GF-D8 (cell line): ENCODE measurements at regions not wholly inside any gene's neighbourhood (a gene's known extent, or its start where the extent isn't known, plus 50 kb on each side); places are given as distances from the start of the nearest gene placed in this dataset.

ENCODE experiments used
- DNase-seq: peaks from one replicate; lab custom pipeline; 2025; lab: John Stamatoyannopoulos, UW

- no peak for DNase-seq
Measured at GRCh38 chr6:169378620-169379381, 125.2 kb upstream of the THBS2 start.

- no peak for DNase-seq
Measured at GRCh38 chr6:169376458-169376857, 122.8 kb upstream of the THBS2 start.

- no peak for DNase-seq
Measured at GRCh38 chr6:169372589-169372988, 118.9 kb upstream of the THBS2 start.

DNA sequence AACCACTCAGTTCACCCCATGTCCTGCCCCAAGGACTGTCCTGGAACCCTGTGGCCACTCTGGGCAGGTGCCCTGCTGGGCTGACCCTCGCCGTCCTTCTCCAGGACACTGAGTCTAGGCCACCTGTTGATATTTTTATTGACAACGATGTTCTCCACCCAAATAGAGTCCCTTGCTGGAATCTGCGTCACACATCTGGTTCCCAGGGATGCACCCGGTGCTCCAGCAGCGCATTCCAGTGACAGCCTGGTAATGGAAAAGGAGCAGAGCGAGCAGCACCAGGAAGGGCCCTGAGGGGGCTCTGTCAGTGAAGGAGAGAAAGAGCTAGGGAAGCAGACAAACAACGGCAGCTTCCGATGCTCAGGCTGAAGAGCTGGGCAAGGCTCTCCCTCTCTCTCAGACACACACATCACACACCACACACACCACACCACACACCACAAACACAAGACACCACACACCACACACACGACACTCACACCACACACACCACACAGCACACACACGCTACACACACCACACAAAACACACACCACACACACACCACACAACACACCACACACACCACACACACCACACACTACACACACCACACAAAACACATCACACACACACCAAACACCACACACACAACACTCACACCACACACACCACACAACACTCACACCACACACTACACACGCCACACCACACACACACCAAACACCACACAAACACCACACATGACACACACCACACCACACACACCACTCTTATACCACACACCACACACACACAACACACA is 117.9 kb upstream of the THBS2 start:
- DNase-seq = no peak

GRCh38 chr6:169370666-169371343 is 117.2 kb upstream of the THBS2 start:
- DNase-seq = no peak

DNA sequence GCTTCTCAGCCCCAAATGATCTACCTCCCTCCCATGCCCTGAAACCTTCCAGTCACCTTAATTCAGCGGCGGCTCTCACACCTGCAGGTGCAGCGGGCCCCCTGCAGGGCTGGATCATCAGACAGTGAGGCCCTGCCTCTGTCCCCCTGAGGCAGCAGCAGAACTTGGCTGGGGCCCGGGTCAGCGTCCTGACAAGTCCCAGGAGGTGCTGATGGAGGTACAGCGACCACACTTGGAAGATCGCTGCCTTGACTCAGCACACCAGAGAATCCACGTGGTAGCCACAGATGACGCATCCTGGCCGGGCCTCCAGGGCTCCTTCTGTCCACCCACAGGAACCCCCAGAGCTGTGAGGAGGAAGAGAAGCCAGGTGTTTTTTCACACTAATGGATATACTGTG is 116.4 kb upstream of the THBS2 start:
- no peak for DNase-seq

DNA sequence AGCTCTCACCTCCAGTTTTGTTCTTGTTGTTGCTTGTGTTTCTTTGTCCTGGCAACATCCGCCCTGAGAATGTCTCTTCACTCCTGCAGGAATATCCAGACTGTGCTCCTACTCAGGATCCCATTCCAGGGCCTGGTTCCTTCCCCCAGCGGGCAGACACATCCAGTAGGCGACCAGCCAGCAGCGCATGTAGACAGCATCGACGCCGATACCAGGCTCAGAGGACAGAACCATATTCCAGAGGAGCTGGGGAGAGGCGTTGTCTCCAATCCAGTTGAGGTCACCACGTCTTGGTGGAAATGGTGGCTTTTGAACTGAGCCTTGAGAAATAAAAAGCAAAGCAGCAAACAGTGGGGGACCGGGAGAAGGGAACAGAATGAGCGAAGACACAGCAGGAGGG is 114.6 kb upstream of the THBS2 start:
- no peak for DNase-seq

DNA sequence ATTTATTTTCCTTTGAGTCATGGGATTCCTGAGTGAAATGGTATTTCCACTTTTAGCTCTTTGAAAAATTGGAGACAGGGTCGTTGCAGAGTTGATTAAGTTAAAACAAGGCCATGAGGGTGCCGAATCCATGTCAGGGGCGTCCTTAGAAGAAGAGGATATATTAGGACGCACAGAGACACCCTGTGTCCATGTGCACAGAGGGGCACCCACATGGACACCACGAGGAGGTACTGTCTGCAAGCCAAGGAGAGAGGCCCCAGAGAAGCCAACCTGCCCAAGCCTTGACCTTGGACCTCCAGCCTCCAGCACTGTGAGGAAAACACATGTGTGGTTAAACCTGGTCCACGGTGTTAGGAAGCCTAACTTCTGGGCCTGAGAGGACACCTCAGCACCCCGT is 113.9 kb upstream of the THBS2 start:
- no peak for DNase-seq

GRCh38 chr6:169366258-169366901 is 112.7 kb upstream of the THBS2 start:
- no peak for DNase-seq

DNA sequence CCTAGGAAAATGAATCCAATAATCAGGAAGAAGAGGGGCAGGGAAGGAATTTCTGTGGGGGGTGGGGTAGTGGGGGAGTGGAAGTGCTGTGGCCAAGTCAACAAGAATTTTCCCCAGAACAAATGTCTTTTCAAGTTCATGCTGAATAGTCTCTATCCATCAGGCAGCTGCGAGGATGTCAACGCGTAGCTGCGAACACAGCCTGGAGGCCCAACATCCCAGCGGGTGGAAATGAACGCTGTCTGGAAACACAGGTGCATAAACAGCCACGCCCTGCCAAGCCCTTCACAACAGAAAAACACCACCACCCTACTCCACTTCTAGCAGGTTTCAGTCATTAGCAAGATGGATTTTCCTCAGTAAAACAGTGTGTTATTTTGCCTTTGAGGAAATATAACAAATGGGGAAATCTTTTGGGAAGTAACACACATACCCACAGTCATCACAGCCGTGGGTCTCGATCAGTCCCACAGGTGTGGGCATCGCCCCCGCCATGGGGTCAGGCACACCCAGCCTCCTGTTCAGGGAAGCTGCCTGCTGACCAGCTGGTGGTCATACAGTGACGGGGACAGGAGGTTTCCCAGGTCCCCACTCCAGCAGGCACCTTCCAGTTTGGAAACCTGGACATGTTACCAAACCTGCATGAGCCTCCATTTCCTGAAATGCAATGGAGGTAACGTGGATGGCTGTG is 112.1 kb upstream of the THBS2 start:
- DNase-seq = no peak

- DNase-seq = no peak
Measured at GRCh38 chr6:169363590-169363989, 109.9 kb upstream of the THBS2 start.

- no peak for DNase-seq
Measured at GRCh38 chr6:169362501-169363121, 109.0 kb upstream of the THBS2 start.

- DNase-seq = peak; percentile 40
Measured at GRCh38 chr6:169355001-169355400, 101.4 kb upstream of the THBS2 start.

- peak; percentile 34 for DNase-seq
Measured at GRCh38 chr6:169345146-169345545, 91.5 kb upstream of the THBS2 start.

DNA sequence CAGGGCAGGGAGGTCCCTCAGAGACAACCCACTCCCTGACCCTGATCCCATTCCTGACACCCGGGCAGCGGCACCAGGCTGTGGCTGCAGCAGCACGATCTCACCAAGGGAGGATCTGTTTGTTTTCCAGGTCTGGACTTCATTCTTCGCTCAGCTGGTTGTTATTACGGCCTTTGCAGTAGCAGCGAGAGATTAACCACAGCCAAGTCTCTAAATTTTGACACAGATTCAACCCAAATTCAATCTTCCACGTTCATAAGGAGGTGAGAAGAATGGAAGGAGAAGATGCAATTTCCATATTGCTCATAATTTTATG is 91.1 kb upstream of the THBS2 start:
- no peak for DNase-seq

DNA sequence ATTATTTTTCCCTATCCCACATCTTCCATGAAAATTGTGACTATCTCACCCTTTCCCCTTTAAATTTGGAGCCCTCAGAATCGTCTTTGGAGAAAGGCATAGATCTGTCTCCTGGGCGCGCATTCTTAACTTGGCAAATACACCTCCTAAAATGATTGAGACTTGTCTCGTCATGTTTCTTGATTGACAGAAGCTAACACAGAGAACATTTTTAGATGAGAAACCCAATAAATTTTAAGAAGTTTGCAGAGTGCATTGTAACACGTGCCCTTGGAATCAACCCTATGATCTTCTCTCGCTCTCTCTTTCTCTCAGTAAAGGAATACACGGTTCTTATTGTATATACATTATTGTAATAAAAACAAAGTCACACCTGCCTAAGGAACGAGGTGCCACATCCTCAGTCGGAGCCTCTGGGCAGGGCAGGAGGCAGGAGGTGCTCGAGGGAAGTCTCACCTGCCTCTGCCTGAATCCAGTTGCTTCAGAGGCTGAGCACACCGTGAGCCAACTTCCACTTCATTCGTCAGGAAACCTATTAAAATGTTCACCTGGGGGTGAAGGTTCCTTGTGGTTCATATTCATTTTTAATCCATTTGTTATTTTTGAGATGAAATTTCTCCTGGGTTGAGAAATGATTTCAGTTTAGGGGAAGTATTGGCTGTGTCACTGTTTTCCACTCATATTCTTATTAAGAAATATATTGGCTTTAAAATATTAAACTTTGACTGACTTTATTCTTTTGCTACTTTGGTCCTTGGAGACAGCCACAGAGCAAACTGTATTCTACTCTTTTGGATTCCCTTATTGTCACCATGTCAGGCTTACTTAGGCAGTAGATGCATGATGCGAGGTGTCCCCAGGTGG is 90.5 kb upstream of the THBS2 start:
- DNase-seq = no peak

- no peak for DNase-seq
Measured at GRCh38 chr6:169342710-169343109, 89.1 kb upstream of the THBS2 start.

- DNase-seq = no peak
Measured at GRCh38 chr6:169341706-169342105, 88.1 kb upstream of the THBS2 start.

DNA sequence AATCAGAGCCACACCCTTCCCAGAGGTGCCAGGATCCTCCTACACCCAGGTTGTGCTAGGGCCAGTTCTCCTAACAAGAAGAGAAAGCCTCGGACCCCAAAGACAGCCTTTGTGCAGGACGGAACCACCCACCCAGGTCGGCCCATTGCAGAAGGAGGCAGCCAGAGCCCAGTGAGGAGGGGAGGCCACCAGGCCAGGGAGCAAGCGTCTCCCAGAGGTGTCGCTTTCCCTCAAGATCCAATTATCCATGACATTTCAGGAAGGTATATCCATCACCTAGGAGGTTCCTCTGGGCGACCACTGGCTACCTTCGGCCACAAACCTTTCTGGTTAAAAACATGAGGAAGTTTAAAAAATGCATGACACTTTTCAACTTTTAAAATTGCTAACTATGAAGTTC is 87.4 kb upstream of the THBS2 start:
- no peak for DNase-seq

DNA sequence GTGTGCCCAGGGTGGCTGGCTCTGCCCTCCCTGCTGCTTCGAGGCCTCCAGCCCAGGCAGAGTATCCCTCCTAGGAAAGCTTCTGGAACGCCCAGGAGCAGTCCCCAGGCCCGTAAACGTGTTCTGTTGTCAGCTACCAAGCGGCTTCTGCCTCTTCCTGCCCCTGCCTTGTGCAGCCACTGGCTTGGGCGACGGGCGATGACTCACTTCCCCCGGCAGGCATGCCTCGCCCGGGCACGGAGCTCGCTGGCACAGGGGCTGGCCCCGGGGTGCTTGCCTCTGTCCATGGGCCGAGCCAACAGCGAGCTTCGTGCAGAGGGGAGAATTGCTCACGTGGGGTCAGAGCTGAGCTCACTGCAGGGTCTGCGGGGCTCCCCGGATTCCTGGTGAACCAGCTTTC is 86.7 kb upstream of the THBS2 start:
- DNase-seq = no peak
